GM18519 (cell line): ENCODE measurements at regions not wholly inside any gene's neighbourhood (a gene's known extent, or its start where the extent isn't known, plus 50 kb on each side); places are given as distances from the start of the nearest gene placed in this dataset.
"Not testable (repeated sequence)": the region's sequence is repeated elsewhere in the genome, so short reads cannot be mapped to it uniquely, and the experiment has no call there.

Experiments
- ATAC-seq: cut with Tn5 transposase; IDR thresholded peaks from one replicate; pipeline ENCODE4 v1.9.1; 2021; ENCODE audit warnings: mild to moderate bottlenecking, moderate library complexity; ENCODE audit not compliant: unreplicated experiment, low FRiP score

DNA sequence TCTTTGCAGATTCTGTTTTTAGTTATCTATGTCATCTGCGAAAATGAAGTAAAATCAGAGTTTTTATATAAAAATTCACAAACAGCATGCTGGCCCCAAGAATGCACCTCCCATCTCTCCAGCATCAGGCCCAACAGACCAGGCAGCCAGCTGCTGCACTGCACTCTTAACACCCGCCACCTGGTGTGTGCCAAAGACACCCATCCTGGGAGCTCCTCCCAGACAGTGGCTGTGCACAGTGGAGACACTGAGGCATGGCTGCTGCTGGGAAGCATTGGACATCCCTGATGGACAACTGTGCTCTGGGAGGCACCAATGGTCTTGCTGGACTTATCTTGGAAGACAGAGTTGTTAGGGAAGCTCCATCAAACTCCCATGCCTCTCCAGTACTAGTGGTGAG lies 817.2 kb downstream of the TMEM121 start:
- no peak for ATAC-seq

DNA sequence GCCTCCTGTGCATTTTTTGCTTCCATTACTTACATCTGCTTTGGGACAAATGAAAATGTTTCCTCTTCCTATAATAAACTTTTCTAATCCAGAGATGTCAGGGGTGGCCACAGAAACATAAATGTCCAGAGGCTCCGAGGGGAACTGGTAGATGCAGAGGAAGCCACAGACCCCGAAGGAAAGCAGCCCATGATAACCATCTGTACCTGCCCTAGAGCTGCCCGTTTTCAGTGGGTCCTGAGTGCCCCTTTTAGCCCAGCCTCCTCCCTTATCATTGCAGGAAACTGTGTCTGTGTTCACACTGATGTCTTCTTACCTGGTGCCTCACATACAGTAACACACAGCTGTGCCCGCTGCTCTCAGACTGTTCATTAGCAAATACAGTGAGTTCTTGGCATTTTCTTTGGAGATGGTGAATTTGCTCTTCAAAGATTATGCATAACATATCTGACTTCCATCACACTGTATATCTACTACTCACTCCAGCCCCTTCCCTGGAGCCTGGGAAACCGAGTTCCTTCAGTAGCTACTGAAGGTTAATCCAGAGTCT lies 817.8 kb downstream of the TMEM121 start:
- ATAC-seq = not testable (repeated sequence)

GRCh38 chr14:106344791-106345479 lies 818.6 kb downstream of the TMEM121 start:
- ATAC-seq = not testable (repeated sequence)

GRCh38 chr14:106346084-106346483 lies 819.7 kb downstream of the TMEM121 start:
- no peak for ATAC-seq

- no peak for ATAC-seq
Measured at GRCh38 chr14:106346534-106347290, 820.3 kb downstream of the TMEM121 start.

- no peak for ATAC-seq
Measured at GRCh38 chr14:106347291-106347778, 821.0 kb downstream of the TMEM121 start.

GRCh38 chr14:106347890-106348755 lies 821.7 kb downstream of the TMEM121 start:
- ATAC-seq = no peak

- not testable (repeated sequence) for ATAC-seq
Measured at GRCh38 chr14:106348873-106349540, 822.6 kb downstream of the TMEM121 start.

- ATAC-seq = not testable (repeated sequence)
Measured at GRCh38 chr14:106349678-106350457, 823.5 kb downstream of the TMEM121 start.

DNA sequence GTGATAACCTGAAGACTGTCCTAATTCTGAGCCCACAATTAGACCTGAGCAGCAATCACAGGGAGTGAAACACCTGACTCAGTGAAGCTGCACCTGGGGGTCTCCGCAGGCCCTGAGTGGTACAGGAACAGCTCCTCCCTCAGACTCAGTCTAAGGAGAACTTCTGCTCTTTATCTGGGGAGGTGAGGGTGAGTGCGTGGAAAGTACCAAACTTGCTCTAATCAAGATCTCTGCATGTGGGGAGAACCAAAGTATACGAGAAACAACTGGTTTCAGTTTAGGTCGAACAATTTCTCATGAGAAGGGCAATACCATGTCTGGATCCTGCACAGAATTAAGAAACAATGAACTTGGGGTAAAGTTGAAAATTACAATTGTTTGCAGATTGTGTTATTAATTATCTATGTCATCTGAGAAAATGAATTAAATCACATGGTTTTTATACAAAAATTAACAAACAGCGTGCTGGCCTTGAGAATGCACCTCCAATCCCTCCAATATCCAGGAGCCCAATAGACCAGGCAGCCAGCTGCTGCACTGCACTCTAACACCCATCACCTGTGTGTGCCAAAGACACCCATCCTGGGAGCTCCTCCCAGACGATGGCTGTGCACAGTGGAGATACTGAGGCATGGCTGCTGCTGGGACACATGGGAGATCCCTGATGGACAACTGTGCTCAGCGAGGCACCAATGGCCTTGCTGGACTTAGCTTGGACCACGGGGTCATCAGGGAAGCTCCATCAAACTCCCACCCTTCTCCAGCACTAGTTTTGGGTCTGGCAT lies 828.8 kb downstream of the TMEM121 start:
- not testable (repeated sequence) for ATAC-seq

GRCh38 chr14:106355881-106356642 lies 829.7 kb downstream of the TMEM121 start:
- ATAC-seq = not testable (repeated sequence)

DNA sequence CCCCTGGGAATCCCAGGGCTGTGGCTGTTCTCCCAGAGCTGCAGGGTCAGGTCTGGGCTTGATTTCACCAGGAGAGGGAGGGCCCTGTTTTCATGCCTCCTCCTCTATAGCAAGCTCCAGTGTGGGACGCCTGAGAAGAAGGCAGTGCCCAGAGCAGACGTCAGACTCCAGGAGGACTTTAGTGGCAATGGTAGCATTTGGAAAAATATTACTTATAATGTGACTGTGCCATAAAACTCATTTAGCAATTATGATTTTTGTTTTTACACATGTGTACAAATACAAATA lies 830.2 kb downstream of the TMEM121 start:
- not testable (repeated sequence) for ATAC-seq

- not testable (repeated sequence) for ATAC-seq
Measured at GRCh38 chr14:106359157-106359887, 832.9 kb downstream of the TMEM121 start.

GRCh38 chr14:106365371-106365770 lies 839.0 kb downstream of the TMEM121 start:
- ATAC-seq = not testable (repeated sequence)

GRCh38 chr14:106365894-106366293 lies 839.5 kb downstream of the TMEM121 start:
- not testable (repeated sequence) for ATAC-seq

DNA sequence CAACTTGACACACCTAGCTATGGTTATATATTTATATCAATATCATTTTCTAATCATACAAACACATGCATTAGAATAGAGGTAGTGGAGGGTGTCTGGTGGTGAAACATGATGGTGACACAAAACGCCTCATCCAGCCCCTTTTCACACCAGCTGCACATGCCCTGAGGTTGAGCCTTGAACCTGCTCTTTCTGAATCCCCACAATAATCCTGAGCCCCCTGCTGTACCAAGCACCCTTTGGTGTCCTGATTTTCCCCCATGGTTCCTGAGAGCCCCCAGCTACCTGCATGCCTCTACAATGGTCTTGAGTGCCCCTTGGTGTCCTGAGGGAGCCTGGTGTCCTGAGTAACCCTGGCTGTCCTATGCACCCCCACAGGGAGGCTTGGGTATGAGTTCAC lies 840.6 kb downstream of the TMEM121 start:
- ATAC-seq = not testable (repeated sequence)

- not testable (repeated sequence) for ATAC-seq
Measured at GRCh38 chr14:106369456-106369855, 843.1 kb downstream of the TMEM121 start.
